GM18499 (cell line): ENCODE measurements at regions not wholly inside any gene's neighbourhood (a gene's known extent, or its start where the extent isn't known, plus 50 kb on each side); places are given as distances from the start of the nearest gene placed in this dataset.

Experiments
- ATAC-seq: cut with Tn5 transposase; IDR thresholded peaks from one replicate; pipeline ENCODE4 v1.9.1; 2021; ENCODE audit warnings: moderate number of reproducible peaks; ENCODE audit not compliant: insufficient read depth, unreplicated experiment

DNA sequence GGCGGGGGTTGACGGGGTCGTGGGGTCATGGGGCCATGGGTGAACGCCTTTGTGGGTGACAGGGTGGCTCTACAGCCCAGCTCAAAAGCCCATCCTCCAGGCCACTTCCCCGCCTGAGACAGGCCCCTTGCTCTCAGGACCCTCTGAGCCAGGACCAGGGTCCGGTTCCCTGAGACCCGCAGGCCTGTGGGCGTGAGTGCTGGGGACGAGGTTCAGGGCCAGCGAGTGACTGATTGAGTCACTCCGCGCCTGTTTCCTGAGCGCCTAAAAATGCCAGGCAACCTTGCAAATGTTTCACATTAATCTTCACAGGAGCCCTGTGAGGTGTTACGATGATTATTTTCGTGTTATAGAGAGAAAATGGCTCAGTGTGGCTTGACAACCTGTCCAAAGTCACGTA lies 97.8 kb downstream of the ZNF674 start:
- ATAC-seq: no peak

DNA sequence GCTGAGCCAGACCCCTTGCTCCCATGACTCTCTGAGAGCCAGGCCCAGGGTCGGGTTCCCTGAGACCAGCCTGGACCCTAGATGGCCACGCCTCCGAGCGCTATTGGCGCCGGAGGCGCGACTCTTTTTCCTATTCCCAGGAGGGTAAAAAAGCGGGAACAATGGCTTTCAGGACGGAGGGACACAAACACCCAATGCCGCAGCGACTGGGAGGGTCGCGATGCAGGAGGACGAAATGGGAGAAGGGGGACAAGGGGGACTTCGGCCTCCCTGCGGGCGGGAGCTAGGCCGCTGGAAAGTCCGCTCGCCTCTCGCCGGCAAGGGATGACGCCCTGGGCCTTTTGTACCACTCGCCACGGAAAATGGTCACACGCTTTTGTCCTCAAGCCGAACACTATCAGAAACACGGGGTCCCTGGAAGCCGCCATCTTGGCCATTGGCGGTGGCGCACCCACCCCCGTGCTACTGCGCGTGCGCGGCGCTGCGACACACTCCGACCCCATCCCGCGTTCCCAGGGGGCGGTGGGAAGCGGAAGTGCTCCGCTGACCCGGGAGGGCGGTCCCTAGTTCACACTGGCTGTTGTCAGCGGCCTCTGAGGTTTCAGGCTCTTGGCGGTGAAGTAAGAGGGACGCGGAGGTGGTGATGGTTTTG lies 98.4 kb downstream of the ZNF674 start:
- ATAC-seq: peak; percentile 70

DNA sequence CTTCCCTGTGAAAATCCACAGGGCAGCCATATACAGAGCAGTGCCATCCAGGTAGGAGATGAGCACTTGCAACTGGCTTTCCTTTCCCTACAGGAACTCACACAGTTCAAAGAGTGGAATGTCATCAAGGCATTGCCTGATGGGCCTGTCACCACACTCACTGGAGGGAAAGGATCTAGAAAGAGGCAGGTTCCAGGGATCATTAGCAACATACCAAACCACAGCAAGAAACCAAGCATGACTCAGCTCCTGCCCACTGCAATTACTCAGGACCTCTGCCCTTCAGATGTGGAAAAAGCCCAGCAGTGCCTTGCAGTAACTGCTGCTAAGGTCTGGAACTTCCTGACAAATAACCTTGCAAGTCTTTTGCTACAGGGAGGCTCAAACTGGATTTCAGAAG lies 101.2 kb downstream of the ZNF674 start:
- ATAC-seq: no peak

DNA sequence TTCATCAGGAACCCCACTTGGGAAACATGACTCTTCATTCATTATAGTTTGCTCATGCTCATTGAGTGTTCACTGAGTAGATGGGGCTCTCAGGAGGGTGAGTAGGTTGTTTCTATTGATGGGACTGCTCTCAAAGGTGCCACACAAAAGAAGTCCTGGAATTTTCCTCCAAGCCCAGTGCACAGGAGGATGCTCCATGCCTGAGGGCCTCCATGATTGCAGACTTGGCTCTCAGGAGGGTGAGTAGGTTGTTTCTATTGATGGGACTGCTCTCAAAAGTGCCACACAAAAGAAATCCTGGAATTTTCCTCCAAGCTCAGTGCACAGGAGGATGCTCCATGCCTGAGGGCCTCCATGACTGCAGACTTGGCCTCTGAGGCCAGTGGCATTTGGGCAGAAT lies 108.5 kb downstream of the ZNF674 start:
- ATAC-seq: no peak

DNA sequence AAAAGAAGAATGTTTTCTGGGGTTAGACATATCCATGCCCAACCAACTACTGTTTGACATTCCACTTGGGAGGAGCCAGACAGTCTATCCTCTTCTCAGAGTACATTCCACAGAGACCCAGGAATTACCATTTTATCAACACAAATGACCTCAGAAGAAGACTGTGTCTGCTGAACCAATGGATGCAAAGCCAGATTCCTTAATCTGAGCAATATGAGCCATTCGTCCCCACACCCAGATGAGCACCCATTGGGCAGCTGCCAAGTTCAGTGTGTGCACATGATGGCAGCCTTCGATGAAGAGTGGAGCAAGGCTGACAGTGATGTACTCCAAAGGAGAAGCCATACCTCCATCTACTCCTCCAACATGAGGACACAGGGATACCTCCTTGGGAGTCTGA lies 111.3 kb downstream of the ZNF674 start:
- no peak for ATAC-seq

DNA sequence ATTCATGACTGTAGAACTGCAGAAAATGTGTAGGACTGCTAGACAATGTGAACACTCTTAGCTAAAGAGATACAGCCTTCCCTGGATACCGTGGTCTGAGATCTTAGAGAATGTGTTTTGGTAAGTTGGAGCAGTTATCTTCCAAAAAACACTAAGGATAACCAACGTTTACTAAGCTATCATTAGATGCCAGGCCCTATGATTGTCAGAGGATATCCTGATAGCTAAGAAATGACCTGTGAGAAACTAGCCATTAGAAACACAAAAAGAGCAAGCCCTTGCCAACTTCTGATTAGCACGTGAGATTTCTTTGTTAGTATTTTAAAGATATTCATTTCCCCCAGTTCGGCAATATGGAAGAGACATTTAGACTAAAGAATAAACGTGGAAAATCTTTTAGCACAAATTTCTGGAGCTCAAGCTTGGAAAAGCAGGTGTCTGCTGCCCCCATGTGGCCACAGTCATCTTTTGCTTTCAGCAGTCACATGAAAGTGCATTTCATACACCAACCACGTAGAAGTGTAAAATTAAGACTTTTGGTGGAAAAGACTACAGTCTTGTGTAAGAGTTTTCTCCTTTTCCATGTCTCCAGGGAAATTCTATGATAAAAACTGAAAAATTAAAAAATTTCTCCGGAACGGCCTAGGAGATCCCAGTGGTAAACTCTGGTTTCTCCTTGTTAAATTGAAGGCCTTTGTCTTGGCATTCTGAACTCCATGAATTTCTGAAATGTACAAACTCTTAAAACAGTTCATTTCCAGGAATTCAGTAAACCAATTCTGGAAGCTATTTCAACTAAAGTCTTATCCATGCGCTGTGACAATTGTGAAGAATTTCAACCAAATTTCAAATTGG lies 136.4 kb downstream of the ZNF674 start:
- ATAC-seq: no peak

DNA sequence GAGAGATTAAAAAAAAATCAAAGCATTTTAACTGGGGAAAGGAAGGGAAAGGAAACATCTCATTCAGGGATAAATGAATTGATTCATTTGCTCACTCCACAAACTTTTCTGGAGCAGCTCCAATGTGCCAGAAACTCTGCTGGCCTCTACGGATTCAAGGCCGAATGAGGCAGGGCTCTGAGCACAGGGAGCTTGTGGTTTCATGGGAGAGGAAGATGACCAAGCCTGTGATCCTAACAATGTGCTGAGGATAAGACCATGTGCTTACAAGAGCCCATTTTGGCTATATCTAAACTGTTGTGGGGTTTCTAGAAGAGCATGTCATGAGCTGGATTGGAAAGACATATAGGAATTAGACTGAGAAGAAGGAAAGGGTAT lies 137.5 kb downstream of the ZNF674 start:
- ATAC-seq: no peak

DNA sequence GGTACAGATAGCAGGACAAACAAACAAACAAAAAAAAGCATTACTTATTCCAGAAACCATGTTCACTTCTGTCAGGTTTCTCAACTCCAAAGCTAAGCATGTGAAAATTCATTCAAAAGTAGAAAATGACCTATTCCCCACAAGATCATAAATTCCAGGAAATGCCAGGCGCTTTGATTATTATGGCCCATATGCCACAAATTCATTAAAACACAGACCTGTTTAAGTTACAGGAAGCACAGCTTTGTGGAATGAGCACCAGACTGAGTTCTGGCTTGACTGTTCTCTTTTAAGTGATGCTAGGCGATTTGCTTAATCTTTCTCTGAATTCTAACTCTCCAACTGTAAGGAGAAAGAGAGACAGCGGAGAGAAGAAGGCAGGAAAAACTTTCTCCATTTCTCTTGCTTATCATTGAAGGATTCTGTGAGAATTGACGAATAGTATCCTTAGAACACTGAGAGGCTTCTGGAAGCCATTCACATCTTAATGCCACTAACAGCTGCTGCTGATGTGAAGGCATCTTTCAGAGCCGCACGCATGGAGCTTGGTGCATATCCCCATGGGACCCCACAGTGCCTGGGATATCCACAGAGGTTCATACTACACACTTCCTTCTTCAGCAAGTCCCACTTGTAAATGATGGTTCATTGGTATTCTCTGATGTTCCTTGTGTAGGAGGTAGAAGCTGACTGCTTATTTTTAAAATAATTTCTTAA lies 138.0 kb downstream of the ZNF674 start:
- ATAC-seq: no peak

DNA sequence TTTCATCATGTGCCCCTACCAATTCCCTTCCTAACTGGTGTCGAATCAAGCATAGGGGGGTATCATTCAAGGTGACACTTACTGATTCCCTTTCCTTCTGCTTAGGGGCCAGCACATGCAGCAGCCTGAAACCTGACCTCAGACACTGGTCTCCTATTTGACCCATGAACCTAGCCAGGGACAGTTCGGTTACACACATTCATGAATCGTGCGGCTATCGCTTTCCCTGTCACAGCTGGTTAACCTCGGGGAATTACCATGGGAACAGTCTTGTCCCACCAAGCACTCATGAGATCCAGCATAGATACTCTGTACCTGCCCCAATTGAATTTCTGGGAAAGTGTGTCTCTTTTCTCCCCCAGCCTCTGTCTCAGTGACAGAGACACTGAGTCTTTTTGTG lies 140.4 kb downstream of the ZNF674 start:
- ATAC-seq: no peak

DNA sequence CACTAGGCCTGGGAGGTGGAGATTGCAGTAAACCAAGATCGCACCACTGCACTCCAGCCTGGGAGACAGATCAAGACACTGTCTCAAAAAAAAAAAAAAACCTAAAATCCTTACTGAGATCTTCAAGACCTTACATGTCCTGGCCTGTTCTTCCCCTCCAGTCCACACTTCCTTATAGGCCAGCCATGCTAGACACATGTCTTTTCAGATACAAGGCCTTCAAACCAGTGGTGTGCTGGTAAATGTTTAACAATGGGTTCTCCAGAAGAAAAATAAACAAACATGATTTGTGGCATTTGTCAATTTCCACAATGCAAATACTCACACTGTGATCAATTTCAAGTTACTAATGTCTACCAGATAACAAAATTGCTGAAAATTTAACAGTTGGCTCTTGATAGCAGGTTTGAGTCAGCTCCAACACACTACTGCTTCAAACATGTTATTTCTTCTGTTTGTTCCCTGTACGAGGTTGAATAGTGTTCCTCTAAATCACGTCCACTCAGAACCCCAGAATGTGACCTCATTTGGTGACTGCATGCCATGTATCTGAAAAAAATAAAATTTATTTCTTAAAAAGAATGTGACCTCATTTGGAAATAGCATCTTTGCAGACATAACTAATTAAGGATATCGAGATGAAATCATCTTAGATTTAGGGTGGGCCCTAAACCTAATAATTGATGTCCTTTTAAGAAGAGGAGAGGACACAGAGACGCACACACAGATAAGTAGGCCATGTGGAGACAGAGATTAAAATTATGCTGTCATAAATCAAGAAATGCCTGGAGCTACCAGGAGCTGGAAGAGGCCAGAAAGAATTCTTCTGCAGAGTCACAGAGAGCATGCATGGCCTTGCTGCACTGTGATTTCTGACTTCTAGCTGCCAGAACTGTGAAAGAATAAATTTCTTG lies 144.4 kb downstream of the ZNF674 start:
- no peak for ATAC-seq

DNA sequence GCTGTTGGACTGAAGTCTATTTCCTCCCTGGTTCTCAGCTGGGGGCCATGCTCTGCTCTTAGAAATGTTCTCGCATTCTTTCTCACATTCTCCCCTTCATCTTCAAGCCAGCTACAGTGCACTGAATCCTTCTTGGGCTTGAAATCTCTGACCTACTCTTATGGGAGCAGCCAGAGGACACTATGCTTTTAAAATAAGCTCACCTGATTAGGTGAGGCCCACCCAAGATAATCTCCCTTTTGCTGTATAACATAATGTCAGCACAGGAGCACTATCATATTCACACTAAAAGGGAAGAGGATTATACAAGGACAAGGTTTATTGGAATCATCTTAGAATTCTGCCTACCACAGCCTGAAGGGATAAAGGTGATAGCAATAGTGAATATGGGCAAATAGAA lies 146.3 kb downstream of the ZNF674 start:
- no peak for ATAC-seq

DNA sequence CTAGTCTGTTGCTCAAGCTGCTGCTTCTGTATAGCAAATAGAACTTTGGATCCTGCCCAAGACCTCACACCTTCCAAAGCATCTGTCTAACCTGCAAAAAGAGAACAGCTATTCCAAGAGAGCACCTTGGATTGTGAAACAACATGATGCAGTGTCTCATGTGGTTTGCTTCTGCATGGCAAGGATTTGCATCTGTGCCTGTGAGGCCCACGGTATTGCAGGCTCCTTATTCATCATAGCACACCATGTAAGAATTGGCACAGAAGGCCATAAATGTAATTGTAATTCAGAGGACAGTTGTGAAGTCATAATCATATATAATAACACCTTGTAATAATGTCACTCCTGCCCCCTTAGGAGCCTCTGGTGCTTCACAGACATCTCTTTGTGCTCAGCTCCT lies 147.1 kb downstream of the ZNF674 start:
- ATAC-seq: no peak

DNA sequence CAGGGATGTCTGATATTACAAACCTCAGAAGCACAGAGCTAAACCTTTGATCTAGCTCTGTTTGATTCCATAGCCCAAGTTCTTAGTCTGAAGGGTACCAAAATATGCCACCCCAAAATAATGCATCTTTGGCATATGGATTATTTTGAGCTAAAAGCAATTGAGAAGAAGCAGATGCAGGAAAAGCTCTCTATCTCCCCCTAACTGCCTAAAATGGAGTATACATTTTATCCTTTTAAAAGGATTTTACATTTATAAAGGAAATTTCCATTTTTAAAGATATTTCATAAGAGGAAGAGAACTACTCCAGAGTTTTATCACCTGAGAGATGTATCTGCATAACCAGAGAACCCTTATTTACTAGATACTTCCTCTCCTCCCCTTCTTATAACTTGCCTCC lies 158.7 kb downstream of the ZNF674 start:
- ATAC-seq: no peak

DNA sequence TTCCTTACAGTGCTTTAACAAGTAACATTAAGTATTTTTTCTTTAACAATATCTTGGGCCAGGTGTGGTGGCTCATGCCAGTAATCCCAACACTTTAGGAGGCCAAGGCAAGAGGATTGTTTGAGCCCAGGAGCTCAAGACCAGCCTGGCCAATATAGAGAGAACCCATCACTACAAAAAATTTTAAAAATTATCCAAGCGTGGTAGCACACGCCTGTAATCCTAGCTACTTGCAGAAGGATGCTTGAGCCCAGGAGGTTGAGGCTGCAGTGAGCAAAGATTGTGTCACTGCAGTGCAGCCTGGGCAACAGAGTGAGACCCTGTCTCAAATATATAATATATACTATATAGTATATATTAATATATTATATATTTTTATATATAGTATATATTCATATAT lies 162.2 kb downstream of the ZNF674 start:
- no peak for ATAC-seq

DNA sequence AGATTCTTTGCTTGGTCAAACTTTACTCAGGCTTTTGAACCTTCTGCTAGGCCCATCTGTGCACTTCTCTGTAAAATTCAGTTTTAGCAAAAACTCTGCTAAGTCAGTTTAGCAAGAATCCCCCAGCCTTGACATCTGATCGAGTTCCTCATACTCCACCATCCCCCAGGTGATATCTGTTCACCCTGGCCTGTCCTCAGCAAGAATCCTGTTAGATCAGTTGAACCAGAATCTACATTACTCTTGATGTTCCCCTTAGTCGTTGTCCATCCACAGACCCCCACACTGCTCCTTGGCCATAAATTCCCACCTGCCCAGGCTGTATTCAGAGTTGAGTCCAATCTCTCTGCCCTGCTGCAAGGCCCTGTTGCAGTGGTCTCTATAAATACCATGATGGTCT lies 162.6 kb downstream of the ZNF674 start:
- no peak for ATAC-seq

DNA sequence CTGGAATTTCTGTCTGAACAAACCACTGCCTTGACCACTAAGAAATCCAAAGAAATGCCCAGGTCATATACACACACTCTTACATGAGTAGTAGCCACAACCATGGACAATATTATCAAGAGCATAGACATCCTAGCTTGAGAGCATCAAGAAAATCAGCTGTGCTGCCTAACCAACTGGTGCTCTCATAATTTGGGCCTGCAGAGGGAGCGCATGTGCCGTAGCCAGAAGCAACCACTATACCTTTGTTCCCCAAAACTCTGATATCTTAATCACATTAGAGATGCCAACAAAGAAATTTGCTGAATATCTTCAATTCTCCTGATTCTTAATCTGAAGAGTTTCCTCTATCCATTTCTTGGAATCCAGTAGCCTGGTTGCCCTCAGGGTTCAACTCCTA lies 163.6 kb downstream of the ZNF674 start:
- no peak for ATAC-seq

DNA sequence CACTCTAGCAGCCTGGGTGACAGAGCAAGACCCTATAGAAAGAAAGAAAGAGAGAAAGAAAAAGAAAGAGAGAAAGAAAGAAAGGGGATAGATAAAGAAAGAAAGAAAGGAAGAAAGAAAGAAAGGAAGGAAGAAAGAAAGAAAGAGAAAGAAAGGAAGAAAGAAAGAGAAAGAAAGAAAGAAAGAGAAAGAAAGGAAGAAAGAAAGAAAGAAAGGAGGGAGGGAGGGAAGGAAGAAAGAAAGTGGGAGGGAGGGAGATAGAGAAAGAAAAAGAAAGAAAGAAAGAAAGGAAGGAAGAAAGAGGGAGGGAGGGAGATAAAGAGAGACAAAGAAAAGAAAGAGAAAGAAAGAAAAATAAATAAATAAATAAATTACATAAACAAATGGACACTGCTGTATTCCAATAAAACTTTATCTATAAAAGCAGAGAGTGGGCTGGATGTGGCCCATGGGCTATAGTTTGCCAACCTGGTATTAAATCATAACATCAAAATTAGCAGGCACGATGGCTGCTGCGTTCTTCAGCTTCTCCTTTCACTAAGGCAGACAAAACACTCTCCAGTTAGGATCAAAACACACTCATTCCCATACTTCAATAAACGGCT lies 165.0 kb downstream of the ZNF674 start:
- no peak for ATAC-seq

DNA sequence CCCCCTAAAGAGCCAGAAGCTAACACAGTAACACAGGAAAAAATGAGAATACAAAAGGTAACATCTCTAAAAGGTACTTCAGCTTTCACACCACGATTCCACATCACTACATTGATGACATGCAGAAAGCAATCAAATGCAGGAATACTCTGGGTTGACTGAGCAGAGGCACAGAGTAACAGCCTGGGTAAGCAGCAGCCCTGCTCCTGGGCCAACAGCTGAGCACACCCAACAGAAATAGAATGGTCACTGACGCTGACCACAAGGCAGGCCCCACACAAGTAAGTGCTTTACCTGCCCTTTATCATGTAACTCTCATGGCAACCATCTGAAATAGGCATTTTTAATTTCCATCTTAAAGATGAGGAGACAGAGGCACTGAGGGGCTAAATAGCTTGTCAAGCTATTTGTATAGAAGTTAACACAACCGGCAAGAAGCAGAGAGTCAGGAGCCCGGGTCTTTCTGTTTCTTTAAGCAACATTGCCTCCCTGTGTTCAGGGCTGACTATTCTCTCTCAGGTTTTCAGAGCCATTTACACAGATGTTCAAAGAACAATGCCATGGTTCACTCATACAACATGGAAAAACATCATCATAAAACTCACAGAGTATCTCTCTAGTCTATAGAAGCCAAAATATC lies 168.9 kb downstream of the ZNF674 start:
- ATAC-seq: no peak

DNA sequence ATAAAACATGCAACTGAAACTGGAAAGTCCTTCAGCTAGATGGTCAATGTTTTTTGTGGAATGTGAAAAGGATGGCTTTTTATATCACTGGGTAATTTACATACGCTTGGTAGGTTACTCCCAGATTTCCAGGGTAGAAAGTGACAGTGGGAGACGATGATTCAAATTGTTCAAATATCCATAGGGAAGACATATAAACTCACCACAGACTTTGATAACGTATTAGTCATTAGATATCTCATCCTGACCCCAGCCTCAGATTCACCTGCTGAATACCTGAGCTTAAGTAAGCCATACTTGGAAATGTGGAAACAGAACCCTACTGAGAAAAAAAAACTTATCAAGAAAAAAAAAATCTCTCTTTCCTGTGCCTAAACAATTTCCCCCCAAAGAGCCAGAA lies 169.4 kb downstream of the ZNF674 start:
- no peak for ATAC-seq

DNA sequence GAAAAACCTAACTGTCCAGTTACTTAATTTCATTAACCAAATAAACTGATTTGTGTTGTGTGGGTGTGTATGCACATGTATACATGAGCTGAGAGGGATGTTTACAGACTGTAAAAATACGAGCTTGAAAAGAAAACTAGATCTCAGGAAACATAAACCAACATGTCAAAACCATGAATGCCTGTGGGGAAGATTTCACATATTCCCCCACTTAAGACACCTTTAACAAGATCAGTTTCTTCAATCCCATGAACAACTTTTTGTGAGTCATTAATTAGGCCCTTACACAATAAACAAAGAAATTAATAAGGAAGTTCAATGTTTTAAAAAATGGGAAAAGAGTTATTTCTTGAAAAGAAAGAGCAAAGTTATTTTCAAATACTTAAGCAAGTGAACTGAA lies 170.8 kb downstream of the ZNF674 start:
- no peak for ATAC-seq
